Trophoblast cell (in vitro differentiated cells and primary cell): ENCODE measurements at regions not wholly inside any gene's neighbourhood (a gene's known extent, or its start where the extent isn't known, plus 50 kb on each side); places are given as distances from the start of the nearest gene placed in this dataset.

Experiments
- DNase-seq, 2 donors: peaks; one replicate each; pipeline ENCODE4 v3.0.0-alpha.2; 2016
- H2AFZ ChIP-seq: 2 replicates; pipeline ENCODE4 v1.6.1; 2013; ENCODE audit warnings: low read length, moderate library complexity, mild to moderate bottlenecking; ENCODE audit not compliant: insufficient read depth, poor library complexity
- H2AK5ac ChIP-seq: 2 replicates; pipeline ENCODE4 v1.6.1; 2013; ENCODE audit warnings: mild to moderate bottlenecking, low read length
- H2BK120ac ChIP-seq: 2 replicates; pipeline ENCODE4 v1.6.1; 2013; ENCODE audit warnings: low read length, mild to moderate bottlenecking, moderate library complexity; ENCODE audit not compliant: insufficient read depth, poor library complexity
- H2BK12ac ChIP-seq: 2 replicates; pipeline ENCODE4 v1.6.1; 2013; ENCODE audit warnings: mild to moderate bottlenecking, low read length, moderate library complexity
- H2BK5ac ChIP-seq: 2 replicates; pipeline ENCODE4 v1.6.1; 2013; ENCODE audit warnings: low read length, low read depth, moderate library complexity, mild to moderate bottlenecking; ENCODE audit not compliant: poor library complexity
- H3K14ac ChIP-seq: 2 replicates; pipeline ENCODE4 v1.6.1; 2013; ENCODE audit warnings: mild to moderate bottlenecking, low read length
- H3K18ac ChIP-seq: 2 replicates; pipeline ENCODE4 v1.6.1; 2013; ENCODE audit warnings: mild to moderate bottlenecking, low read length
- H3K23ac ChIP-seq: 2 replicates; pipeline ENCODE4 v1.6.1; 2013; ENCODE audit warnings: low read length
- H3K27ac ChIP-seq: 2 replicates; pipeline ENCODE4 v1.5.1; 2013; ENCODE audit warnings: low read depth, mild to moderate bottlenecking, inconsistent platforms, low read length, moderate library complexity
- H3K27me3 ChIP-seq: 2 replicates; pipeline ENCODE4 v1.6.1; 2013; ENCODE audit warnings: inconsistent platforms, mild to moderate bottlenecking, low read length, moderate library complexity; ENCODE audit not compliant: insufficient read depth
- H3K36me3 ChIP-seq, 2 experiments: 1 replicate in 1 of 2; 2 replicates in 1 of 2; pipeline ENCODE4 v1.6.1; 2013; ENCODE audit warnings: low read length in 2 of 2, mild to moderate bottlenecking in 2 of 2, moderate library complexity in 1 of 2; ENCODE audit not compliant: insufficient read depth in 2 of 2, control insufficient read depth in 1 of 2
- H3K4ac ChIP-seq: 2 replicates; pipeline ENCODE4 v1.6.1; 2013; ENCODE audit warnings: low read depth, mild to moderate bottlenecking, low read length, moderate library complexity
- H3K4me1 ChIP-seq, 2 experiments: 1 replicate in 1 of 2; 2 replicates in 1 of 2; pipeline ENCODE4 v1.6.1; 2013; ENCODE audit warnings: low read length in 2 of 2, mild to moderate bottlenecking in 2 of 2, moderate library complexity in 1 of 2; ENCODE audit not compliant: insufficient read depth in 2 of 2, control insufficient read depth in 1 of 2
- H3K4me2 ChIP-seq: 2 replicates; pipeline ENCODE4 v1.6.1; 2013; ENCODE audit warnings: inconsistent platforms, mild to moderate bottlenecking, low read length, moderate library complexity
- H3K4me3 ChIP-seq: 2 replicates; pipeline ENCODE4 v1.5.1; 2013; ENCODE audit warnings: mild to moderate bottlenecking, low read depth, low read length, inconsistent platforms
- H3K79me1 ChIP-seq: one replicate; pipeline ENCODE4 v1.6.1; 2013; ENCODE audit warnings: low read length
- H3K79me2 ChIP-seq: 2 replicates; pipeline ENCODE4 v1.6.1; 2013; ENCODE audit warnings: low read length, mild to moderate bottlenecking; ENCODE audit not compliant: control insufficient read depth, insufficient read depth, poor library complexity
- H3K9ac ChIP-seq: 2 replicates; pipeline ENCODE4 v1.6.1; 2013; ENCODE audit warnings: mild to moderate bottlenecking, low read length
- H3K9me3 ChIP-seq: 2 replicates; pipeline ENCODE4 v1.6.1; 2013; ENCODE audit warnings: low read depth, mild to moderate bottlenecking, control low read depth, inconsistent platforms, low read length; ENCODE audit not compliant: insufficient read depth
- H4K12ac ChIP-seq: 2 replicates; pipeline ENCODE4 v1.6.1; 2013; ENCODE audit warnings: low read depth, mild to moderate bottlenecking, low read length, moderate library complexity
- H4K8ac ChIP-seq: 2 replicates; pipeline ENCODE4 v1.6.1; 2013; ENCODE audit warnings: low read depth, mild to moderate bottlenecking, low read length, moderate library complexity
- H4K91ac ChIP-seq: one replicate; pipeline ENCODE4 v1.6.1; 2013; ENCODE audit warnings: low read depth, mild to moderate bottlenecking, low read length, moderate library complexity
- WGBS: extraction: QIAGEN DNeasy Blood & Tissue Kit; methylation state at CpG from one replicate; pipeline ENCODE4 v1.1.7; 2013; ENCODE audit warnings: missing lambda C conversion rate; ENCODE audit not compliant: insufficient read length, insufficient coverage; ENCODE audit errors: extremely low coverage; 5-methylcytosine and 5-hydroxymethylcytosine counted together

DNA sequence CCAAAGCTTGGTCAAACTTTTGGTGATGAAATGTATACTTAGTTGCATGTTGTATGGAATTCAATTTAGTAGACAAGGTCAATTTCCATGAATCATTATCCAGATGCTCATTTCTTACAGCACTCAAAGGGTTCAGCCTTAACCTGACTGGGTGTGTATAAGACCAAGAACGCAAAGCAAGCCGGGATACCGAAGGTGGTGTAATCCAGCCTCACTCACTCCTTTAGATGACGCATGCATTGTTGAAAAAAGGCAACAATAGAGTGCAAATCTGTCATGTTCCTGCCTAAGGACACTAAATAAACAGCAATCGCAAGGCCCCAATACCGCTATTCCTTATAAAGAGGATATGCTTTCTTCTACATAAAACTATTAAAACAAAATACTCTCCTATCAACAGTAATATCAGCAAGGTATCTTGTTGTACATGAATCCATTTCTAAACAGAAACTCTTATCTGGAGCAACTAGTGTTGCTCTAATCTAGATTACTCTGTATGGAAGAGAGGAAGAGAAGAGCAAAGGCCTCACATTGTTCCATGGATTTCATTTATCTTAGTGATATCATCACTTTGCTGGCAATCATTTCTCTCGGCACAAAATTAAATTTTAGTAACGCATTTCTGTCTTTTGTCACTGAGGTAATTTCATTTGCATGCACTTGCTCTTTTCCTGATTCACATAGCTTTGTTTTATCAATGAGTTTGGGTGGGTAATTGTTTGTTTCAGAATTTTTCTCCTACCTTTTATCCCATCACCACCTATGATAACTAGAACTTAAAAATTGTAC is 96.2 kb downstream of the PLK2 start:
- no peak for DNase-seq
- Histone ChIP-seq H3K18ac (no peak overlapping the region), H2AFZ (no peak overlapping the region), H3K4ac (no peak overlapping the region), H2BK120ac (no peak overlapping the region), H4K12ac (no peak overlapping the region), H3K4me1 (no peaks in the 10 kb centered on the region), H3K9ac (no peak overlapping the region), H2BK12ac (no peak overlapping the region), H4K91ac (no peak overlapping the region), H3K23ac (no peak overlapping the region), H3K4me2 (no peak overlapping the region), H2AK5ac (no peak overlapping the region), H3K9me3 (no peaks in the 10 kb centered on the region), H4K8ac (no peak overlapping the region), H3K4me3 (no peak overlapping the region), H3K36me3 (no peaks in the 10 kb centered on the region), H2BK5ac (no peak overlapping the region), H3K79me1 (no peaks in the 10 kb centered on the region), H3K79me2 (no peaks in the 10 kb centered on the region), H3K27me3 (no peaks in the 10 kb centered on the region), H3K27ac (no peak overlapping the region), H3K14ac (no peak overlapping the region)
- WGBS, result no CpG with 5 or more reads among the region's 8 CpGs

DNA sequence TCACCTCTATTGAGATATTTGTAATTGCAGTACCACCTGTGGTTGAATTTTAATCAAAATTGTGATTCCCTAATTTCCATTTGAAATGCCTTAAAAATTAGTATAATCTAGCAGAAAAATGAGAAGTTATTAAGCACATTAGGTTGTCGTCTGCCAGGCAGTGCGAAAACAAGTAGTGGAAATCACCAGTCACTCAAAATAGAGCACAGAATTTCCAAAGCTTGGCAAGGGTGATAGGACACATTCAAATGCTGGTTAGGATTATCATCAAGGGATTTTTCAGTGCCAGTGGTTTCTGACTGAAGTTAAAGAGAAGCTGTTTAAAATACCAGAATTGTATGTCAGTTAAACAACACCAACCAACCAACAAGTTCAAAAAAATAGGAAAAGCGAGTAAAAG is 97.8 kb downstream of the PLK2 start:
- no CpG with 5 or more reads among the region's 3 CpGs for WGBS
- H2BK12ac ChIP-seq, result no peak overlapping the region
- H4K12ac ChIP-seq, result no peak overlapping the region
- H2AK5ac ChIP-seq, result no peak overlapping the region
- no peak overlapping the region for H3K14ac ChIP-seq
- H3K23ac ChIP-seq, result no peak overlapping the region
- no peaks in the 10 kb centered on the region for H3K79me1 ChIP-seq
- no peak overlapping the region for H2BK5ac ChIP-seq
- H3K4ac ChIP-seq, result no peak overlapping the region
- no peaks in the 10 kb centered on the region for H3K4me1 ChIP-seq
- no peak overlapping the region for H4K91ac ChIP-seq
- H3K4me2 ChIP-seq, result no peak overlapping the region
- H3K18ac ChIP-seq, result no peak overlapping the region
- DNase-seq, result no peak
- no peak overlapping the region for H3K4me3 ChIP-seq
- H2AFZ ChIP-seq, result no peak overlapping the region
- H3K27ac ChIP-seq, result no peak overlapping the region
- H3K36me3 ChIP-seq, result no peaks in the 10 kb centered on the region
- H2BK120ac ChIP-seq, result no peak overlapping the region
- H3K9ac ChIP-seq, result no peak overlapping the region
- H4K8ac ChIP-seq, result no peak overlapping the region
- no peaks in the 10 kb centered on the region for H3K27me3 ChIP-seq
- no peaks in the 10 kb centered on the region for H3K79me2 ChIP-seq
- no peaks in the 10 kb centered on the region for H3K9me3 ChIP-seq

DNA sequence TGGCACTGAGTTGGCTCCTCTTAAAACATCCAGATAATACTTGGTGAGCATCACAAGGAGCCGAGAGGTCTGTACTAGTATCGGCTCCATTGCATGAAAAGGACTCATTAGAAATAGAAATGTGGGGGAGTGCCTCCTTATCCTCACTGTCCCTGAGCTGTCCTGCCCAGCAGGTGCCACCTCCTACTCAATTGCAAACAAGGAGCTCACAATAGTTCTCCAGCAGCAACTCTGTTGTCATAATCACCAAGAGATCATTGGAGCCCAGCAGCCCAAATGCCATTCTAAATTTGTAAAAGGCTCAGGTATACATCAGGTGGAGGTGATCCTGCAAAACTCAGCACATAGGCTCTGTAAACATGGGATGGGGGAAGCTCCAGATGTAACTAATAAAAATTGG is 99.1 kb downstream of the PLK2 start:
- no peak for DNase-seq
- Histone ChIP-seq H3K4me1 (no peaks in the 10 kb centered on the region), H4K12ac (no peak overlapping the region), H3K4me2 (no peak overlapping the region), H4K91ac (no peak overlapping the region), H3K18ac (no peak overlapping the region), H3K27ac (no peak overlapping the region), H2BK5ac (no peak overlapping the region), H2AFZ (no peak overlapping the region), H3K9me3 (no peaks in the 10 kb centered on the region), H2AK5ac (no peak overlapping the region), H2BK120ac (no peak overlapping the region), H3K79me2 (no peaks in the 10 kb centered on the region), H3K79me1 (no peaks in the 10 kb centered on the region), H3K36me3 (no peaks in the 10 kb centered on the region), H3K23ac (no peak overlapping the region), H3K27me3 (no peaks in the 10 kb centered on the region), H3K4me3 (no peak overlapping the region), H3K4ac (no peak overlapping the region), H3K9ac (no peak overlapping the region), H3K14ac (no peak overlapping the region), H4K8ac (no peak overlapping the region), H2BK12ac (no peak overlapping the region)
- no CpG with 5 or more reads among the region's 2 CpGs for WGBS

DNA sequence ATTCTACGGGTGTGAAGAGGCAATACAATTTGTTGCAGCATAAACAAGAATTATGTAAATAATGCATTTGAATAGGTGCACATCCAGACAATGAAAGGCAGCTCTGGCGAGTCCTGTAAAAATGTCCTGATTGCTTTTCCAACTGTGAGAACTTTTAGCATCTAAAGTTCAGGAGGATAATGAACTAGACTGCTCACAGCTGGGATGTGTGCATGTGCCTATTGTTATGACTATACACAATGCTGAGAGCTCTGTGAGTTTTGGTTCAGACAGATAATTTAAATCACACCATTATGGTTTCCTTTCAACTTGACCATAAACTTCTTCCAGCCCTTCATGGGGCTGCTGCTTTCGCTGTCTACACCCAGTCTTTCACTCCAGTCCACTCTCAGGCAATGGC is 99.9 kb downstream of the PLK2 start:
- Histone ChIP-seq H3K27ac (no peak overlapping the region), H3K14ac (no peak overlapping the region), H4K8ac (no peak overlapping the region), H2BK12ac (no peak overlapping the region), H4K91ac (no peak overlapping the region), H3K36me3 (no peaks in the 10 kb centered on the region), H3K18ac (no peak overlapping the region), H3K4me1 (no peaks in the 10 kb centered on the region), H2AK5ac (no peak overlapping the region), H2BK120ac (no peak overlapping the region), H3K4me2 (no peak overlapping the region), H3K79me2 (no peaks in the 10 kb centered on the region), H3K4ac (no peak overlapping the region), H2BK5ac (no peak overlapping the region), H3K27me3 (no peaks in the 10 kb centered on the region), H3K23ac (no peak overlapping the region), H3K79me1 (no peaks in the 10 kb centered on the region), H2AFZ (no peak overlapping the region), H3K9me3 (no peaks in the 10 kb centered on the region), H3K4me3 (no peak overlapping the region), H3K9ac (no peak overlapping the region), H4K12ac (no peak overlapping the region)
- WGBS, result no CpG with 5 or more reads among the region's 3 CpGs
- DNase-seq, result no peak
